HK-2 (cell line): ENCODE measurements at regions not wholly inside any gene's neighbourhood (a gene's known extent, or its start where the extent isn't known, plus 50 kb on each side); places are given as distances from the start of the nearest gene placed in this dataset.

Experiments
- DNase-seq: peaks from one replicate; pipeline ENCODE4 v3.0.0-alpha.2; 2018; ENCODE audit not compliant: unreplicated experiment

DNA sequence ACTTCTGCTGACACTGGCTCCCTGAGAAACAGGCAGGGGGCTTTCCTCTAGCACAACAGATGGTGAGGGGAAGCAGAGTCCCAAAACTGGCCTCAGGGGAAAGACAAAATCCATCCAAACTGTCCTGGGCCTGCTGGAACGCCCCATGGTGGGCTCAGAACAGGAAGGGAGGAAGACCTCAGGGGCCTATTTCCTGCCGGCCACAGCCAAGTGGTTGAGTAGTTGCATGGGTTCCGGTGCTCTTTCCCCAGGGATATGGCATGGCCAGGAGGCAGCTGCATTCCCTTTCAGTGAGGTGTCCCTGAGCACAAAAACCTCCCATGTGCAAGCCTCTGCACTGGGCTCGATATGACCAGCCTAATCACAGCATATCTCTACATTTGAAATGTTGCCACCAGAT is 303.0 kb upstream of the IRX5 start:
- DNase-seq: no peak

DNA sequence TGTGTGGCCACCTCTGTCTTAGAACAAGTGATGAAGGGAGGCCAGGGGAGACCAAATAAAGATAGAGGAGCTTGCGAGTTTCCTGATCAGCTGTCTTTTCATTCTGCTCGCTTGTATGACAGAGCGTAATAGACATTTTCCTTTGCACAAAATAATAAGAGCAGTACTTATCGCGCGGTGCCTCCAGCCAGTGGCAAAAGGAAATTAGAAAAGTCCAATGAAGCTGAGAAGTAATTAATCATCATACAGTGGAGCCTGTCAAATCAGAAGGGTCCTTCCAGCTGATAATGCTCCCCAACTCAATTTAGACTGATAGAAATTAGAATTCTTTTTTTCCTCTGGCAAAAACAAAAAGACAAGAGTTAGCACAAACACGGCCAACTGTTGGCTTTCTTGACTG is 307.0 kb upstream of the IRX5 start:
- no peak for DNase-seq

DNA sequence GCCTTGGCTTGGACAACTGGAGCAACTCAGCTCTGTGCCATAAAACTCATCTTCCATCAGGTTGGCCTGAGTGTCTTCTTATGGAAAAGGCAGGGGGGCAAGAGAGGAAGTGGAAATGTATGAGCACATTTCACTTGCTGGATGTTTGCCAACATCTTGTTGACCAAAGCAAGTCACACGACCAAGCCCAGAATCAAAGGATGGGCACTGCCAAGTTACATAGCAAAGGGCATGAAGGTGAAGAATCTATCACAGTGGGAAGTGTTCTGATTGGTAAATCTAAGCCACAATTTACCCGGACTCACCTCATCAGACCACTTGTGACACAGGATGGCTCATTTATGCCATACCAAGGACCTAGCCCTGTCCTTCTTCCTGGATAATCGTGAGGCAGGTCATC is 310.5 kb upstream of the IRX5 start:
- no peak for DNase-seq

DNA sequence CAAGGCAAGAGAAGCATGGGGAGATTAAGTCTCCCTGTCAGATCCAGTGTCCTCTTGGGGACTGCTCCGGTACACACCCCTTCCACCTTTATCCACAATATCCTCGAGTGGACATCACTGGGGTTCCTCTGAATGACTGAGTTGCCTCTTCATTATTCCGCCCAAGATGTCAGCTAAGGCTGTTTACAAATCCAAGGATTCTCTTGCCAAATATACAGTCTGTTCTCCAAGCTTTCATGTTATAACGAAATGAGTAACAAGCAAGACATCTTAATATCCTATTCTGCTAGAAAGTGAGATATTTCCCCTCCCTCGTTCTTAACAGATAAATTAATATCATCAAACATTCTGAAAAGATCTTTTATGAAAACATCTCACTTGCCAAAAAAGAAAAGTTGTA is 314.1 kb upstream of the IRX5 start:
- no peak for DNase-seq

DNA sequence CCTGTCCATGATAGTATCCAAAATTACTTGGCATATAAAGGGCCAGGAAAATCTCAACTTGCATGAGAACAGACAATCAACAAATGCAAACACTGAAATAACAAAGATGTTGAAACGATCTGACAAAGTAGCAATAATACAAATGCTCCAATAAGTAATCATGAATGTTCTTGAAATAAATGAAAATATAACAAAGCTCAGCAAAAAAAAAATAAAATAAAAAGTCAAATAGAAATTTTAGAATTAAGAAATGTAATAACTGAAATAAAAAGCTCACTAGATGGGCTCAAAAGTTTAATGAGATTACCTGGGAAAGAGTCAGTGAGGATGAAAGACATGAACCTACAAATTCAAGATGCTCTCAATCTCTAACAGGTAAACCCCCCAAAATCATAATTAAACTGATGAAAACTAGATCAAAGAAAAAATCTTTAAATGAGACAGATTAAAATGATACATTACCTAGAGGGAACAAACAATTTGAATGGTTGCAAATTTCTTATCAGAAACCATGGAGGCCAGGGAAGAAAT is 319.0 kb upstream of the IRX3 start:
- DNase-seq: no peak

DNA sequence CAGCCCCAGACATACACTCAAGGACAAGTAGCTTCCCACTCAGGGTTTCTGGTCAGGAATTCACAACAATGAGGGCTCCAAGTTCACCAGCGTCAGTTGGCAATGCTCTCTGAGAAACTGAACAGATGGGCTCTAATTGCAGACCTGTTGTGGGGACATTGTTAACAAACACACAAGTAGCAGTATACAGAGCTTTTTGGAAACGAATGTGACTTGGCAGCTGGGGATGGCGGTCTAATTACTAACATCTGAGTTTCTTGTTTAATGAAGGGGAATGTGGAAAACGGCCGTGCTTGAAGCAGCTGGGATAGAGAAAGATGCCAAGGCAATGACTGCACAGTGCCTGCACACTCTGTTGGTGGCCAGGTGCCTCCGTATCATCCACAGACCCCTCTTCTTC is 316.1 kb upstream of the IRX3 start:
- DNase-seq: no peak

DNA sequence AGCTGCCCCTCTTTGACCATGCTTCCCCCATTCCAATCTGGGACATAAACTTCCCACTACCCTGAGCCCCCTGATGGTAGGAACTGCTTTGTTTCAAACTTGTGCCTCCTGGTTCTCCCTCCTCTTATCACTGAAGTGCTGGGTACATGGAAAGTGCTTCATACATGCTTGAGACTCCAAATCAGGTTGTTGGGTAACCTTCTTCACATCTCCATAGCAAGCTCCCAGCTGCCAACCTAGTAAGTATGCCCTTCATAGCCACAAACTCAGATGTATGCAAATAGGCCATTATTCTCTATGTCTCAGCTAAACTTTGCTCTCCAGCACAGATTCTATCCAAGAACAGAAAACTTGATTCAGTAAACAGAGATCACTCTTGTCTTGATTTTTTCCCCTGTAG is 310.6 kb upstream of the IRX3 start:
- no peak for DNase-seq

DNA sequence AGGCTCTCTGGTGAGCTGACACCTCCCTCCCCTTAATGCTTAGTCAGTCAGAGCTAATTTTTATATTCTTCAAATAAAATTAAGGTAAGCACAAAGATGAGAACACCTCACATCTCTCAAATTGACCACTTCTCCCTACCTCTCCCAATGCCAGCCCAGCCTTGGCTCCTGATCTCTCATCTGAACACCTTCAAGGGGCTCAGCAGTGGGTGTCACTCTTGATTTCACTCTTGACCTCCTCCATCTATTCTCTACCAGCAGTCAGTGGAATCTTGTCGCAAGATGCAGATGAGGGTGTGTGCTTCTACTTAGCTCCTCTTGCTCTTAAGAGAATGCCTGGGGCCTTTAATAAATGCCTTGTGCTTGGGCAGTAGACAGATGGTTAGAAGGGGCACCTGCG is 309.0 kb upstream of the IRX3 start:
- no peak for DNase-seq

DNA sequence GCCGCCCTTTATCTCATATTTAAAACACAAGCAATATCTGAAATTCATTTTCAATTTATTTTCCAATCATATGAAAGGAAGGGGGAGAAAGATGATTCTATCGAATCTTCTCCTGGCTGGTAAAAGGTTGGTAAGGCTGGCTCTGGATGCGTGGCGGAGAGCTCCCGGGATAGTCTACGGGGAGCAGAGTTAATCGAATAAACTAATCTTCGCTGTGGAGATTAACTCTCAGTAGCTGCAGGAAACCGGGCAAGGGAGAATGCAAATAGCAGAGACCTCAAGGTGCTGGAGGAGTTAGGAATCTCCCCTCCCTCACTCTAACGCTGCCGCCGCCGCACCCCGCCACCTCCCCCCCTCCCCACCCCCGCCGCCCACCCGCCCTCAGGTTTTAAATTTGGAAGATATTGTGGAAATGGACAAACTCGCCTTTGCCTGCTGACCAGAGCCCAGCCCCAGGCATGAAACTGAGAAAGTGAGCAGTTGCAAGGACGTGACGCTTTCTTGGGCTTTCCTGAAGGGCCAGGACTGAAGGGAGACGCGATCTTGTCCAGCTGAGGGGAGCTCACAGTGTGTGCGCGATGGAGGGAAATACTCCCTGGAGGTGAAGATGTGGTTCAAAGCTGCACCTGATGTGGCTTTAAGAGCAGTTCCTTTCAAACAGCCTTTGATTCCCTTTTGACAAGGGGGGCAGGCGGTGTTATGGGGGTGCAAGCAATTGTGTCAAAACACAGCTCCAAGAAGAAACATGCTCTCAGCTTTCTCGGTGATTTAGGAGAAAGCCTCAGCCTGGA is 308.2 kb upstream of the IRX3 start:
- DNase-seq: no peak

DNA sequence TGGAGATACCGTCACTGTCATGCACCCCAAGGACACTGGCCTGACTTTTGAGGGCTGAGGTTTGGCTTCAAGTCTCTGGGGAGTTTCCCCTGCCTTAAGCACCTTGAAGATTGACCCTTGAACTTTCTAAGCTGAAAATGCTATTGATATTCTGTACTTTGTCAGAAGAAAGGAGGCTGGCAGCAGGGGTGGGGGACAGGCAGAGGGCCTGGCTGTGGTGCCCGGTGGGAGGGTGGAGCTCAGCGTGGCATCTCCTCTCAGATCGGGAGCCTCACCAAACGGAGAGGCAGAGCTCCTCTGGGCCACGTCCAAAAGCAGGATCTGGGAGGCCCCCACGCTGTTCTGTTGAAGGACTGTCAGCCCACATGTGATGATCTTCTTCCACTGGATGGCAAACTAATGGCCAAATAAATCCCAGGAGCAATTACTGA is 305.2 kb upstream of the IRX3 start:
- DNase-seq: no peak

DNA sequence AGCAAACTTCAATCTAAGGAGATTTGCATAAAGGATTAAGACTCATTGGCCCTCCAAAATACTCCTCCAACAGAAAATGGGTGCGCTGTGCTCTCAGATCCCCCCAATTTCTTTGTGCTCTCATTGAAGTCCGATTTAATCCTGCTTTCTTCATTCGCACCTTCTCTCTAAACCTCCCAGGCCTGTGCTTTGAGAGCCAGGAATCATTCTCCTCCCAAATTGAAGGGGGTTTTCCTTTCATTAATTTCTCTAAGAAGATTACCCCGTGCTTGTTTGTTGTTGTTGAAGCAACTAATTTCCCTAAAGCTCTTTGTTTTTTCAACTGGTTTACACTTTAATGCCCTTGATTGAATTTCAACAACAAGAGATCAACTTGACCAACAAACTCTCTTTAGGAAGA is 304.2 kb upstream of the IRX3 start:
- DNase-seq: no peak

DNA sequence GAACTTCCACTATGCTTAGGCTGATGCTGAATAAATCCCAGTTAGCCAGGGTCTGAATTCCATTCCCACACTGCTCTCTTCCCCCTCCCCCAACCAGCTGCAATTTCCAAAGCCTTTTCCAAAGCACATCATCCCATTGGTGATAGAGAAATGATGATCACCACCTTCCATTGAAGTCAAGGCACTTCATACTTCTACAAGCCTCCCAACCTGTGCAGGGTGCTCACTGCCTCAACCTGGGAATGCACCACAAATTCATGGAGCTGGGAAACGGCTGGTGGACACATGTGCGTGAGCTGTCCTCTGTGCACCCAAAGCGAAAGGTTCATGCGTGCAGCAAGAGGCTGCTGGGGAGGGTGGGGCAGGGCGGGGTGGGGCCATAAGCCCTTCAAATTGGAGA is 302.7 kb upstream of the IRX3 start:
- no peak for DNase-seq

DNA sequence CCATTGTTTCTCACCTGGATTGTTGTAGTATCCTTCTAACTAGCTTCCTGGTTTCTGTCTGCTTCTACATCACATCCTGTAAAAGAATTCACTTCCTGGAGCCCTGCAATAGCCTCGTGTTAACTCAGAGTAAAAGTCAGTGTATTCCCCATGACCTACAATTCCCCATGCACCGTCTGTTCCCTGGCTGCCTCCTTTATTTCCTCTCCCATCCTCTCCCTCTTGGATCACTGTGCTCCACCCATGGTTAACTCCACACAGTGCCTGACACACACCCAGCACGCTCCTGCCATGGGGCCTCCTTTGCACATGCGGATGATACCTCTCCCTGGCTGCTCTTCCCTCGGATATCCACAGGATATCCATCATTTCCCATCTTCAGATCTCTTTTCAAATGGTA is 301.4 kb upstream of the IRX3 start:
- no peak for DNase-seq

DNA sequence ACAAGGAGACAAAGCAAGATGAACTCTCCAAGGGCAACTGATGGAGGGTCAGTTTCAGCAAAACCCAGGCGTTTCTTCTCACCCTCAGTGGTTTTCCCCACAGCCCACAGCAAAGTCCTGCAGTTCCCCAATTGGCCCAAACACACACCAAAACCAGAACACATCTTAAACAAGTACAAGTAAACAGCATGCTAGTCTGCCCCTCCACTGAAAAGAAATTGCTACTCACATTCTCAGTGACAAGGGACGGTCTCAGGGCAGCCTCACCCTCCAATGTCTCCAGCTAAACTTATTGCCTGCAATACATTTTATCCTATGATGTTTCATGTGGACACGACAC is 300.6 kb upstream of the IRX3 start:
- DNase-seq: no peak

DNA sequence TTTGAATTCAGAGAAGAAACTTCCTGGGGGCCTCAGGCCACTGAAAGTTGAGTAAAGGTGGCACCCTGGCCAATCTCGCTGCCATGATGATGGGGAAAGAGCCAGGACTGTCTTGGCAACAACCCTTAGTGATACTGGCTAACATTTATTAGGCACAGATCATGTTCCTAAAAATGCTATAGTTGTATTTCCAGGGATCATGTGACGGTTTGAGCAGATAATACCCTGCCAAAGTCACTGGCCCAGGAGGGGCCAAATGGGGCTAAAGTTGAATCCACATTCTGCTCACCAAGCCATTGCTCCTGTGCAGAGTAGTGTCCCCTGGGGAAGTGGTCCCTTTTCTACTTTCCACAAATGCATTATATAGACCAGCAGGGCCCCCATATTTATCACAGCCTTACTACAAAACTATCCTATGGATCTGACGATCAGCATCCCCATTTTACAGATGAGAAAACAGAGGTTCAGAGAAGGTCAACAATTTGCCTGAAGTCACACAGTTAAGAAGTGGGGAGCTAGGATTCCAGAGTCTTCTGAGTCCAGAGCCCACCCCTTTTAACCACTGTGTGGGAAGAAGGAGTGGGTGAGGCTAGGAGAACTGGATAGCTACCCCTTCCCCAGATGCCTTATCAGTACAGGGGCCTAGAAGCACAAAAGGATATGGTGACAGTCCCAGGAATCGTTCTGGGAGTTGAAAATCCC is 300.0 kb upstream of the IRX3 start:
- DNase-seq: no peak

DNA sequence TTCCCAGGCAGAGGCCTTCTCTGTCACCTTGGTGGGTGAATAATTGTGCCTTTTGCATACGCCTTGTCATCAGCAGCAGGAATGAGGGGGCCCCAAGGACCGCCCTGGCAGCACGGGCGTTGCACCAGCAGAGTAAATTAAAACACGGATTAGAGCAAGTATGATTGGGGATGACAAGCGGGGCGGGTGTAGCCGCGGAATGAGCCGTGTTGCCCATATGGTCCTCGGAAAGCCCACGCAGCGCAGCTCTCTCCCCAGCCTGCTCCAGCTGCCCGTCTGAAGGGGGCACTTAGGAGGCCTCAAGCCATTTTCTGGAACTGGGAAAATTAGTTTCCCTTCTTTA is 299.4 kb upstream of the IRX3 start:
- no peak for DNase-seq

DNA sequence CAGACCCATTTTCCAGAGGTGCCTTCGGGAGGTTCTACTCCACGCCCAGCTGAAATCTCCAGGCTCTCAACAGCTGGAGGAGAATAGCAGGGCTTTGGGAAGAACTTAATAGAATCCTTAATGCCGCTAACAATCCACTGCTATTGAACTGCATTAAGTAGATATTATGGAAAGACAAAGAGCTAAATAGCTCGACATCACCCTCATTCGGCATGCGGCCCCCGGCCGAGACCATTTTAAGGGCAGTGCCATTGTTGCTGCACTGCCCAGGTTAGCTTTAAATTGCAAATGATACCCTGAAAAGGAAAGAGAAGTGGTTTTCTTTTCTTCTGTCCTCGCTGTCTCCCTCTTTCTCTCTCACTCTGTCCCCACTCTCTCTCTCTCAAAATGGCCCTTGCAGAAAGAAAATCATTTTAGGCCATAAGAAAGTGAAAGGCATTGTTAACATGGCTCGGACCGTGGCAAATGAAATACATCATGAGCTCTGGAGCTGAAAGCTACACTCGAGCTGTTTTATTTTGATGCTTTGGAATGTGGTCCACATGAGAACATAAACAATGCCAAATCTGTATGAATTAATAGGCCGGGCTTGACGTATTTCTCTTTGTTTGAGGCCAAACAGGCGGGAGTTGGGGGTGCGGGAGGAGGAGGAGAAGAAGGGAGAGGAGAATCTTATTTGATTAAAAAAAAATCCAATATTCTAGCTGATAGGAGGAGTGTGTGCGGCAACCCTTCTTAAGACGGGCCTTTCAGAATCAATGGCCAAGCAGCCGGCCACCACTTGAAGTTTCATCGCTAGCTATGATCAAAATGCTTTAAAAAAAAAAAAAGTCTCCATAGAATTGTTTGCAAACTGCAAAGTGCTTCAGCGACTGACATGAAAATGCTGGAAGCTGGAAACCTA is 298.8 kb upstream of the IRX3 start:
- no peak for DNase-seq

DNA sequence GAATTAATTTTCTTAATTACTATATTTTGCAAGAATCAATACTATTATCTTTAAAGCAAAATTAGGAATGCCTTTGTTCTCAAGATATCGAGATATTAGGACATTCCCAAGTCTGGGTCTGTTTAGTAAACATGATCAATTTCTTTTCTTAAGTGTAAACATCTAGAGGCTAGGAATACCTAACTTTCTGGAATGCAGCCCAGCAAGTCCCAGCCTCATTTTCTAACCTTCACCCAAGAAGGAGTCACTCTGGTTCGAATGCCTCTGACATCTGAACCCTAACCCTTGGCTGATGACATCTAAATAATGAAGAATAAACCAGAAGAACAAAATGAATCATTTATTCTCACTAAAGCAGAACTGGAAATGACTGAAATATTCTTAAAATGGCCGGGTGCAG is 297.5 kb upstream of the IRX3 start:
- DNase-seq: no peak

DNA sequence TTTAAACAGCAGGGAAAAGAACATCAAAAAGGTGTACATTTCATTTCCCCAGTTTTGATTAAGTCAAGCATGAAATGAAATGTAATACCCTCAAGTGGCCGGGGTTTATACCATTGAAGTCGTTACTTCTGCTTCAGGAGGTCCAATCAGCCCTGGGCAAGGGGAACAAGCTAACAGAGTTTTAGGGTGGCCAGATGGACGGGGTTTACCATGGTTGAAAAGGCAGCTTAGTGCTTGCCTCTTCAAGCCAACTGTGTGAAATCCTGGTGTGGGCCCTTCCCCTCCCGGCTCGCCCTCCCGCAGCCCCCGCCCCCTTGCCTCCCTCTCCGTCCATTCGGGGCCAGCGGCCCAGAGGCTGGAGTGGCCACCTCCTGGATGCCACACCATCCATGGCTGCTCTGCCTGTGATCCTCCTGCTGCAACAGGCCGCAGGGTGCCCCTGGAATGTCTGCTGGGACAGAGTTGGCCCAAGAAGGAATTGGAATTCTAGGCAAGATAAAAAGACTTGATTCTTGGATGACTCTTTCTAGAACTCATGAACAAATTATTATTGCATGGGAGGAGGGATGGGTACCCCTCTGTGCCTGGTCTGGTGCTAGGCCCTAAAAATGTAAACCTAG is 296.2 kb upstream of the IRX3 start:
- no peak for DNase-seq

DNA sequence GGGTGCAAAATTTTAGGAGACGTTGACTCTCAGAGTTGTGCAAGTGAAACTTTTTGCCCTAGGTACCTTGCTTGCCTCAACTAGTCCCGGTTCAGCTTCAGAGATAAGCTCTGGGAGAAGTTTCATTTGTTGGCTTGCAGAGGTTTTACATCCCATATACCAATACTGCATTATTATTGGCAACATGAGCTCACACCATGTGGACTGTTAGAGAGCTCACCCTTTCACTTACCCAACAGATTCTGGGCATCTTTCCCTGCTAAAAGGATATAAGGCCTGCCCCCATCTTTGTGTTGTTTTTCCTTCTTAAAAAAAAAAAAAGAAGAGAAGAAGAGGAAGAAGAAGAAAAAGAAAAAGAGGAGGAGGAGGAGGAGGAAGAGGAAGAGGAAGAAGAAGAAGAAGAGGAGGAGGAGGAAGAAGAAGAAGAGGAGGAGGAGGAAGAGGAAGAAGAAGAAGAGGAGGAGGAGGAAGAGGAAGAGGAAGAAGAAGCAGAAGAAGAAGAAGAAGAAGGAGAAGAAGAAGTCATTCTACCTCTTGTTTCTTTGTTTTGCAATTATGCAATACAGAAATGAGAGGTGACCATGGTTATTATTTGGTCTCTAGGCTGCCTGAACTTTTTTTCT is 292.6 kb upstream of the IRX3 start:
- no peak for DNase-seq

DNA sequence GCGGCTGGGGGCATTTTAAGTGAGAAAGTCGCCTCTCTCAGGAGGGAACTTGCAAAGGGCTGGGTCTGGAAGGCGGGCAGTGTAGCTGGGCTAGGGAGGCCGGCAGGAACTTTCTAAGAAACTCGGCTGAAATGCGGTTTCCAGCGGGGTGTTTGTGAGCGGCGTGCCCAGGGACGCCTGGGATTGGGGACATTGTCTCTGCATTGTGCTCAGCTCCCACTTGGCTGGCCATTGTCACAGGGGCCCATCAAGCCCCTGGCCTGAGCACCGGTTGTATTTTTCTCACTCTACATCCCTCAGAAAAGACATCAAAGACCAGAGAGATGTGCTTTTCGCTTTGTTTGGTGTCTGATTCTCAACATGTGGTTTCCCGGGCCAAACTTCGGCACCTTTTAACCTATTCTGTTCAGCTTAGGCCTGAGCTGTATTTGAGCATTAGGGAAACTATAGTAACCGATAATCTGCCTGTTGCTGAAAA is 291.1 kb upstream of the IRX3 start:
- DNase-seq: no peak

DNA sequence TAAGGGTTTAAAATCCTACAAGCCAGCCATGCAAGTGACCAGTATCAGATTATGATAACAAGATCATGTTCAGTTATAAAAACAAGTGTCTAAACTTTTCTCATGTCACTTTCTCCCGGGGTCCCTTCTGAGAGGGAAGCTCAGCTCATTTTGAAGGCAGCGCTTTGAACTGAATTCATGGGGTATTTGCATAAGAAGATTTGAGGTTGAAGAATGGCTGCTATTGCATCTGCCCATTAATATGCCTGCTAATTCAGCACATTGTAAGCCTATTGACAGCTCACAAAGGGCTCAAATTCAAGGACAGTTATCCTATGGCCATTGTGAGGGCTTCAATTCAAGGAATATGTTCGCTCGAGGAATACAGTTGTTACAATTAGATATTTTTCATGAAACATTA is 290.2 kb upstream of the IRX3 start:
- no peak for DNase-seq
